HG03354 (cell line): ENCODE measurements at regions not wholly inside any gene's neighbourhood (a gene's known extent, or its start where the extent isn't known, plus 50 kb on each side); places are given as distances from the start of the nearest gene placed in this dataset.

Source experiments
- ATAC-seq: cut with Tn5 transposase; IDR thresholded peaks from one replicate; pipeline ENCODE4 v1.9.1; 2021; ENCODE audit warnings: mild to moderate bottlenecking; ENCODE audit not compliant: unreplicated experiment, poor library complexity, severe bottlenecking

GRCh38 chr5:4203146-4203545, 607.5 kb downstream of the IRX1 start:
- no peak for ATAC-seq

- no peak for ATAC-seq
These were observed 608.9 kb downstream of the IRX1 start for GRCh38 chr5:4204276-4205141.

- ATAC-seq, result no peak
These were observed 609.8 kb downstream of the IRX1 start for GRCh38 chr5:4205398-4205797.

- no peak for ATAC-seq
These were observed 610.5 kb downstream of the IRX1 start for GRCh38 chr5:4206127-4206526.

GRCh38 chr5:4207486-4207885, 611.9 kb downstream of the IRX1 start:
- ATAC-seq, result no peak

- no peak for ATAC-seq
These were observed 612.9 kb downstream of the IRX1 start for GRCh38 chr5:4208537-4208936.

- ATAC-seq, result no peak
These were observed 613.4 kb downstream of the IRX1 start for GRCh38 chr5:4208996-4209395.

- ATAC-seq, result no peak
These were observed 616.6 kb downstream of the IRX1 start for GRCh38 chr5:4212071-4212739.

GRCh38 chr5:4212981-4213819, 617.6 kb downstream of the IRX1 start:
- ATAC-seq, result no peak

- ATAC-seq, result no peak
These were observed 619.5 kb downstream of the IRX1 start for GRCh38 chr5:4215143-4215542.

GRCh38 chr5:4216142-4216541, 620.5 kb downstream of the IRX1 start:
- ATAC-seq, result no peak

- no peak for ATAC-seq
These were observed 624.4 kb downstream of the IRX1 start for GRCh38 chr5:4220016-4220415.

- ATAC-seq, result no peak
These were observed 625.4 kb downstream of the IRX1 start for GRCh38 chr5:4221048-4221447.

GRCh38 chr5:4222147-4222546, 626.5 kb downstream of the IRX1 start:
- ATAC-seq, result no peak

GRCh38 chr5:4222821-4223220, 627.2 kb downstream of the IRX1 start:
- ATAC-seq, result no peak

- no peak for ATAC-seq
These were observed 630.1 kb downstream of the IRX1 start for GRCh38 chr5:4225741-4226140.

- no peak for ATAC-seq
These were observed 630.9 kb downstream of the IRX1 start for GRCh38 chr5:4226565-4226964.

GRCh38 chr5:4228708-4229107, 633.1 kb downstream of the IRX1 start:
- ATAC-seq, result no peak

GRCh38 chr5:4229414-4230292, 634.0 kb downstream of the IRX1 start:
- no peak for ATAC-seq

- ATAC-seq, result no peak
These were observed 634.8 kb downstream of the IRX1 start for GRCh38 chr5:4230471-4230785.
